ENCODE measurements at regions not wholly inside any gene's neighbourhood (a gene's known extent, or its start where the extent isn't known, plus 50 kb on each side); places are given as distances from the start of the nearest gene placed in this dataset.

- no peak for TF ChIP-seq CTCF (IDR thresholded peaks at IDR 0.05)
- no peak overlapping the region for H3K27ac Mint-ChIP-seq (ENCODE audit: unreplicated experiment)
Observed at GRCh38 chr10:21463436-21463835, 62.0 kb downstream of the SKIDA1 start.

GRCh38 chr10:21458126-21458871 is 67.2 kb downstream of the SKIDA1 start:
- TF ChIP-seq CTCF (IDR thresholded peaks at IDR 0.05), result no peak
- DNase-seq (ENCODE audit: low spot score), result no peak

More at GRCh38 chr10:21463436-21463835, 62.0 kb downstream of the SKIDA1 start:
- Mint-ChIP-seq H3K4me1 (ENCODE audit: low read depth) (peaks cover 2% of the 10 kb centered on the region), H3K4me3 (ENCODE audit: unreplicated experiment) (no peak overlapping the region), H3K27me3 (ENCODE audit: low read depth) (no peaks in the 10 kb centered on the region), H3K9me3 (ENCODE audit: low read depth) (no peaks in the 10 kb centered on the region), H3K36me3 (ENCODE audit: low read depth) (no peaks in the 10 kb centered on the region)
- no peak for DNase-seq (ENCODE audit: low spot score)

DNA sequence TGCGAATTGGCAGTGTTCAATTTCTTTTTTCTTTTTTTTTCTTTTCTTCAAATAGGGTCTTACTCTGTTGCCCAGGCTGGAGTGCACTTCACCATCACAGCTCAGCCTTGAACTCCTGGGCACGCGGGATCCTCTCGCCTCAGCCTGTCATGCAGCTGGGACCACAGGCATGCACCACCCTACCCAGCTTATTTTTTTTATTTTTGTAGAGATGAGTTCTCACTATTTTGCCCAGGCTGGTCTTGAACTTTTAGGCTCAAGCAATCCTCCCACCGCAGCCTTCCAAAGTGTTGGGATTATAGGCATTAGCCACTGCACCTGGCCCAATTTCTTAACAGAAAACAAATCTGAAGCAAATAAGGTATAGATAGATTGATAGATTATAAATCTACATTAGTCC is 69.3 kb downstream of the SKIDA1 start:
- Mint-ChIP-seq H3K27ac (ENCODE audit: unreplicated experiment) (no peak overlapping the region), H3K9me3 (ENCODE audit: low read depth) (peaks cover 11% of the 10 kb centered on the region), H3K36me3 (ENCODE audit: low read depth) (peaks cover 2% of the 10 kb centered on the region), H3K27me3 (ENCODE audit: low read depth) (no peaks in the 10 kb centered on the region), H3K4me1 (ENCODE audit: low read depth) (peaks cover 7% of the 10 kb centered on the region), H3K4me3 (ENCODE audit: unreplicated experiment) (no peak overlapping the region)
- DNase-seq (ENCODE audit: low spot score), result no peak
- no peak for TF ChIP-seq CTCF (IDR thresholded peaks at IDR 0.05)

More at GRCh38 chr10:21458126-21458871, 67.2 kb downstream of the SKIDA1 start:
- Mint-ChIP-seq H3K27me3 (ENCODE audit: low read depth) (no peaks in the 10 kb centered on the region), H3K9me3 (ENCODE audit: low read depth) (peaks cover 11% of the 10 kb centered on the region), H3K27ac (ENCODE audit: unreplicated experiment) (no peak overlapping the region), H3K4me3 (ENCODE audit: unreplicated experiment) (no peak overlapping the region), H3K4me1 (ENCODE audit: low read depth) (peaks cover 7% of the 10 kb centered on the region), H3K36me3 (ENCODE audit: low read depth) (peaks cover 2% of the 10 kb centered on the region)

DNA sequence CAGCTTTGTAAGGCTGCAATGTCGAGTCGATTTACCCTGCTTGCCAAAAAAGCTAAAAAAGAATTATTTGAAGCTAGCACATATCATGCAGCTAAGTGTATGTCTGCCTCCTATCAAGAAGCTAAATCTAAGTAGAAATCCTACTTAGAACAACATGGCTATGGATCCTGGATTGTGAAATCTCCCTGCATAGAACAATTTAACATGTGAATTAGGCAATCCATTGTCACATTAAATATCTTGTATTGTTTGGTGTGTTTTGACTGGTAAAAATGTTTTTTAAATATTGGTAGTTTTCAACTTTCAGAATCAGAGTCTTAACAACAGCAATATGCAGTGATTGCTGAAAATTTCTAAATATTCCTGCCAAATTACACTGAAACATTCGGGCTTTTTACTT is 73.3 kb downstream of the SKIDA1 start:
- Mint-ChIP-seq H3K27me3 (ENCODE audit: low read depth) (no peaks in the 10 kb centered on the region), H3K9me3 (ENCODE audit: low read depth) (peaks cover 17% of the 10 kb centered on the region), H3K27ac (ENCODE audit: unreplicated experiment) (no peak overlapping the region), H3K4me3 (ENCODE audit: unreplicated experiment) (no peak overlapping the region), H3K4me1 (ENCODE audit: low read depth) (no peaks in the 10 kb centered on the region), H3K36me3 (ENCODE audit: low read depth) (peaks cover 6% of the 10 kb centered on the region)
- no peak for TF ChIP-seq CTCF (IDR thresholded peaks at IDR 0.05)
- DNase-seq (ENCODE audit: low spot score), result no peak

GRCh38 chr10:21449288-21449966 is 76.1 kb downstream of the SKIDA1 start:
- Mint-ChIP-seq H3K27ac (ENCODE audit: unreplicated experiment) (no peak overlapping the region), H3K27me3 (ENCODE audit: low read depth) (no peaks in the 10 kb centered on the region), H3K9me3 (ENCODE audit: low read depth) (peaks cover 7% of the 10 kb centered on the region), H3K4me1 (ENCODE audit: low read depth) (peaks cover 8% of the 10 kb centered on the region), H3K36me3 (ENCODE audit: low read depth) (peaks cover 6% of the 10 kb centered on the region), H3K4me3 (ENCODE audit: unreplicated experiment) (no peak overlapping the region)
- TF ChIP-seq CTCF (IDR thresholded peaks at IDR 0.05), result no peak
- no peak for DNase-seq (ENCODE audit: low spot score)
